ENCODE measurements at regions not wholly inside any gene's neighbourhood (a gene's known extent, or its start where the extent isn't known, plus 50 kb on each side); places are given as distances from the start of the nearest gene placed in this dataset.

- peaks cover 20% of the 10 kb centered on the region for H3K27me3 Mint-ChIP-seq
- H3K4me1 Mint-ChIP-seq, result peaks cover 1% of the 10 kb centered on the region
- ATAC-seq, result no peak
- no peak for DNase-seq
- H3K9me3 Mint-ChIP-seq, result peaks cover 4% of the 10 kb centered on the region
- H3K27ac Mint-ChIP-seq, result no peak overlapping the region
- H3K4me3 Mint-ChIP-seq, result no peak overlapping the region
- H3K36me3 Mint-ChIP-seq (ENCODE audit: low read depth), result no peaks in the 10 kb centered on the region
These were observed 49.9 kb upstream of the THY1 start for GRCh38 chr11:119472856-119473222.
